ENCODE measurements at regions not wholly inside any gene's neighbourhood (a gene's known extent, or its start where the extent isn't known, plus 50 kb on each side); places are given as distances from the start of the nearest gene placed in this dataset.

DNA sequence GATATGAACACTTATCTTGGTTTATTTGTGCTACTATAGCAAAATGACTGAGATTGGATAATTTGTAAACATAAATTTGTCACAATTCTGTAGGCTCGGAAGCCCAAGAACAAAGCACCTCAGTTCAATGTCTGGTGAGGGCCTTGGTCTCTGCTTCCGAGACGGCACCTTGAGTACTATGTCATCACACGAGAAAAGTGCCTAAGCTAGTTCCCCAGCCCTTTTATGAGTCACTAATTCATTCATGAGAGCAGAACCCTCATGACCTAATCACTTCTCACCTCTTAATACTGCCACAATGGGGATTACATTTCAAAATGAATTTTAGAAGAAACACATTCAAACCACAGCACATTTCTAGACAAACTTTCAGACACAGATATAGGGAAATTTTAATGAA is 52.0 kb upstream of the PRSS1 start:
- Histone ChIP-seq H3F3A (replicated peaks; ENCODE audit: low read depth) (no peaks in the 10 kb centered on the region; the same call in 1 of the 2 replicates), H3K4me3 (peak overlapping the region; percentile 29; the same call in 1 of the 2 replicates), H3K9me2 (ENCODE audit: insufficient read depth) (0 out of 2 replicates have a peak, but pooled peaks cover 8% of the 10 kb centered on the region), H4K20me1 (replicated peaks; ENCODE audit: insufficient read depth) (no peaks in the 10 kb centered on the region), H2AFZ (no peak overlapping the region), H3K4me1 (ENCODE audit: insufficient read depth) (peaks cover 47% of the 10 kb centered on the region), H3K4me2 (peak overlapping the region; percentile 67), H3K36me3 (ENCODE audit: insufficient read depth) (no peaks in the 10 kb centered on the region), H3K79me2 (replicated peaks; ENCODE audit: insufficient read depth) (no peaks in the 10 kb centered on the region), H3K27ac (ENCODE audit: low read depth) (peak overlapping the region; percentile 67), H3K27me3 (ENCODE audit: insufficient read depth) (no peaks in the 10 kb centered on the region)
- peak overlapping the region; percentile 32 for H3K27ac Mint-ChIP-seq
- peak overlapping the region; percentile 39; the same call in 2 of the 3 replicates for H3K4me3 Mint-ChIP-seq
- peaks cover 5% of the 10 kb centered on the region; the same call in 2 of the 3 replicates for H3K9me3 Mint-ChIP-seq
- no peak for DNase-seq (ENCODE audit: low spot score)
- H3K36me3 Mint-ChIP-seq (ENCODE audit: low read depth) = peaks cover 5% of the 10 kb centered on the region; the same call in 1 of the 3 replicates
- TF ChIP-seq, protein P1, sequence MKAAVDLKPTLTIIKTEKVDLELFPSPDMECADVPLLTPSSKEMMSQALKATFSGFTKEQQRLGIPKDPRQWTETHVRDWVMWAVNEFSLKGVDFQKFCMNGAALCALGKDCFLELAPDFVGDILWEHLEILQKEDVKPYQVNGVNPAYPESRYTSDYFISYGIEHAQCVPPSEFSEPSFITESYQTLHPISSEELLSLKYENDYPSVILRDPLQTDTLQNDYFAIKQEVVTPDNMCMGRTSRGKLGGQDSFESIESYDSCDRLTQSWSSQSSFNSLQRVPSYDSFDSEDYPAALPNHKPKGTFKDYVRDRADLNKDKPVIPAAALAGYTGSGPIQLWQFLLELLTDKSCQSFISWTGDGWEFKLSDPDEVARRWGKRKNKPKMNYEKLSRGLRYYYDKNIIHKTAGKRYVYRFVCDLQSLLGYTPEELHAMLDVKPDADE (IDR thresholded peaks at IDR 0.05) = no peak
- TF ChIP-seq, protein P2, sequence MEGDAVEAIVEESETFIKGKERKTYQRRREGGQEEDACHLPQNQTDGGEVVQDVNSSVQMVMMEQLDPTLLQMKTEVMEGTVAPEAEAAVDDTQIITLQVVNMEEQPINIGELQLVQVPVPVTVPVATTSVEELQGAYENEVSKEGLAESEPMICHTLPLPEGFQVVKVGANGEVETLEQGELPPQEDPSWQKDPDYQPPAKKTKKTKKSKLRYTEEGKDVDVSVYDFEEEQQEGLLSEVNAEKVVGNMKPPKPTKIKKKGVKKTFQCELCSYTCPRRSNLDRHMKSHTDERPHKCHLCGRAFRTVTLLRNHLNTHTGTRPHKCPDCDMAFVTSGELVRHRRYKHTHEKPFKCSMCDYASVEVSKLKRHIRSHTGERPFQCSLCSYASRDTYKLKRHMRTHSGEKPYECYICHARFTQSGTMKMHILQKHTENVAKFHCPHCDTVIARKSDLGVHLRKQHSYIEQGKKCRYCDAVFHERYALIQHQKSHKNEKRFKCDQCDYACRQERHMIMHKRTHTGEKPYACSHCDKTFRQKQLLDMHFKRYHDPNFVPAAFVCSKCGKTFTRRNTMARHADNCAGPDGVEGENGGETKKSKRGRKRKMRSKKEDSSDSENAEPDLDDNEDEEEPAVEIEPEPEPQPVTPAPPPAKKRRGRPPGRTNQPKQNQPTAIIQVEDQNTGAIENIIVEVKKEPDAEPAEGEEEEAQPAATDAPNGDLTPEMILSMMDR (conservative IDR thresholded peaks at IDR 0.05; ENCODE audit: low read depth in 2 of 2) = no peak
- TF ChIP-seq JUNB (IDR thresholded peaks at IDR 0.05; ENCODE audit: unreplicated experiment) = no peak
- peak; percentile 24; the same call in 2 of the 3 replicates for ATAC-seq
- peaks cover 61% of the 10 kb centered on the region for H3K4me1 Mint-ChIP-seq
- H3K27me3 Mint-ChIP-seq (ENCODE audit: insufficient read depth, low read depth, poor library complexity) = peaks cover 4% of the 10 kb centered on the region

DNA sequence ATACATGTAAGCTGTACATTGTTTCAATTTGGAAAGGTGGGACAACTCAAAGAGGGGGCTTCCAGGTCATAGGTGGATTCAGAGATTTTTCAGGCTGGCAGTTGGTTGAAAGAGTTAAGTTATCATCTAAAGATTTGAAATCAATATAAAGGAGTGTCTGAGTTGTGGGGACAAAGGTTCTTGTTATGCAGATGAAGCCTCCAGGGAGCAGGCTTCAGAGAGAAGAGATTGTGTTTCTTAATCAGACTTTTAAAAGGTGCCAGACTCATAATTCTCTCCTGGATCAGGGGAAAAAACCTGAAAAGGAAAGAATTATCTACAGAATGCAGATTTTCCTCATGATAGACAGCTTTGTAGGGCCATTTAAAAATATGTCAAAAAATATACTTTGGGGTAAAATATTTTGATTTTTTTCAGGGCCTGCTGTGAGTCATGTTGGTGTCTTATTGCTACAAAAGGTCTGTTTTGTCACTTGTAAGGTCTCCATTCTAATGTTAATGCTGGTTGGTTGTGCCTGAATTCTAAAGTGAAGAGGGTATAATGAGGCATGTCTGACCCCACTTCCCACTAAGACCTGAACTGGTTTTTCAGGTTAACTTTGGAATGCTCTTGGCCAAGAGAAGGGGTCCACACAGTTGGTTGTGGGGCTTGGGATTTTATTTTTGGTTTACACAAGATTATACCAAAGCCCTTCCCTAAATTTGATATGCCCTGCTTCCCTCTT is 52.7 kb upstream of the PRSS1 start:
- no peaks in the 10 kb centered on the region for H3K79me2 ChIP-seq (replicated peaks; ENCODE audit: insufficient read depth)
- H3K36me3 ChIP-seq (ENCODE audit: insufficient read depth) = no peaks in the 10 kb centered on the region
- no peaks in the 10 kb centered on the region; the same call in 1 of the 2 replicates for H3F3A ChIP-seq (replicated peaks; ENCODE audit: low read depth)
- H3K4me3 Mint-ChIP-seq = peak overlapping the region; percentile 39; the same call in 2 of the 3 replicates
- H3K27ac Mint-ChIP-seq = peak overlapping the region; percentile 87
- peaks cover 61% of the 10 kb centered on the region for H3K4me1 Mint-ChIP-seq
- H3K9me2 ChIP-seq (ENCODE audit: insufficient read depth) = 0 out of 2 replicates have a peak, but pooled peaks cover 8% of the 10 kb centered on the region
- peaks cover 5% of the 10 kb centered on the region; the same call in 1 of the 3 replicates for H3K36me3 Mint-ChIP-seq (ENCODE audit: low read depth)
- peak overlapping the region; percentile 67 for H3K27ac ChIP-seq (ENCODE audit: low read depth)
- no peaks in the 10 kb centered on the region for H4K20me1 ChIP-seq (replicated peaks; ENCODE audit: insufficient read depth)
- no peaks in the 10 kb centered on the region for H3K27me3 ChIP-seq (ENCODE audit: insufficient read depth)
- peaks cover 5% of the 10 kb centered on the region; the same call in 2 of the 3 replicates for H3K9me3 Mint-ChIP-seq
- H3K4me2 ChIP-seq = peak overlapping the region; percentile 67
- H3K4me1 ChIP-seq (ENCODE audit: insufficient read depth) = peaks cover 47% of the 10 kb centered on the region
- peaks cover 4% of the 10 kb centered on the region for H3K27me3 Mint-ChIP-seq (ENCODE audit: insufficient read depth, low read depth, poor library complexity)
- ATAC-seq (peak; percentile 89), DNase-seq (ENCODE audit: low spot score) (peak; percentile 62)
- H3K4me3 ChIP-seq = peak overlapping the region; percentile 29; the same call in 1 of the 2 replicates
- no peak overlapping the region for H2AFZ ChIP-seq
- TF ChIP-seq CREB1 (CRISPR knock-in tag; IDR thresholded peaks at IDR 0.05; ENCODE audit: low read depth) (no peak), JUNB (IDR thresholded peaks at IDR 0.05; ENCODE audit: unreplicated experiment) (no peak), STAT1 (IDR thresholded peaks at IDR 0.05; ENCODE audit: unreplicated experiment) (no peak), ZNF114 (CRISPR knock-in tag; IDR thresholded peaks at IDR 0.05) (no peak), POLR2AphosphoS5 (IDR thresholded peaks at IDR 0.05; ENCODE audit: low read depth) (no peak)
- TF ChIP-seq, protein P3, sequence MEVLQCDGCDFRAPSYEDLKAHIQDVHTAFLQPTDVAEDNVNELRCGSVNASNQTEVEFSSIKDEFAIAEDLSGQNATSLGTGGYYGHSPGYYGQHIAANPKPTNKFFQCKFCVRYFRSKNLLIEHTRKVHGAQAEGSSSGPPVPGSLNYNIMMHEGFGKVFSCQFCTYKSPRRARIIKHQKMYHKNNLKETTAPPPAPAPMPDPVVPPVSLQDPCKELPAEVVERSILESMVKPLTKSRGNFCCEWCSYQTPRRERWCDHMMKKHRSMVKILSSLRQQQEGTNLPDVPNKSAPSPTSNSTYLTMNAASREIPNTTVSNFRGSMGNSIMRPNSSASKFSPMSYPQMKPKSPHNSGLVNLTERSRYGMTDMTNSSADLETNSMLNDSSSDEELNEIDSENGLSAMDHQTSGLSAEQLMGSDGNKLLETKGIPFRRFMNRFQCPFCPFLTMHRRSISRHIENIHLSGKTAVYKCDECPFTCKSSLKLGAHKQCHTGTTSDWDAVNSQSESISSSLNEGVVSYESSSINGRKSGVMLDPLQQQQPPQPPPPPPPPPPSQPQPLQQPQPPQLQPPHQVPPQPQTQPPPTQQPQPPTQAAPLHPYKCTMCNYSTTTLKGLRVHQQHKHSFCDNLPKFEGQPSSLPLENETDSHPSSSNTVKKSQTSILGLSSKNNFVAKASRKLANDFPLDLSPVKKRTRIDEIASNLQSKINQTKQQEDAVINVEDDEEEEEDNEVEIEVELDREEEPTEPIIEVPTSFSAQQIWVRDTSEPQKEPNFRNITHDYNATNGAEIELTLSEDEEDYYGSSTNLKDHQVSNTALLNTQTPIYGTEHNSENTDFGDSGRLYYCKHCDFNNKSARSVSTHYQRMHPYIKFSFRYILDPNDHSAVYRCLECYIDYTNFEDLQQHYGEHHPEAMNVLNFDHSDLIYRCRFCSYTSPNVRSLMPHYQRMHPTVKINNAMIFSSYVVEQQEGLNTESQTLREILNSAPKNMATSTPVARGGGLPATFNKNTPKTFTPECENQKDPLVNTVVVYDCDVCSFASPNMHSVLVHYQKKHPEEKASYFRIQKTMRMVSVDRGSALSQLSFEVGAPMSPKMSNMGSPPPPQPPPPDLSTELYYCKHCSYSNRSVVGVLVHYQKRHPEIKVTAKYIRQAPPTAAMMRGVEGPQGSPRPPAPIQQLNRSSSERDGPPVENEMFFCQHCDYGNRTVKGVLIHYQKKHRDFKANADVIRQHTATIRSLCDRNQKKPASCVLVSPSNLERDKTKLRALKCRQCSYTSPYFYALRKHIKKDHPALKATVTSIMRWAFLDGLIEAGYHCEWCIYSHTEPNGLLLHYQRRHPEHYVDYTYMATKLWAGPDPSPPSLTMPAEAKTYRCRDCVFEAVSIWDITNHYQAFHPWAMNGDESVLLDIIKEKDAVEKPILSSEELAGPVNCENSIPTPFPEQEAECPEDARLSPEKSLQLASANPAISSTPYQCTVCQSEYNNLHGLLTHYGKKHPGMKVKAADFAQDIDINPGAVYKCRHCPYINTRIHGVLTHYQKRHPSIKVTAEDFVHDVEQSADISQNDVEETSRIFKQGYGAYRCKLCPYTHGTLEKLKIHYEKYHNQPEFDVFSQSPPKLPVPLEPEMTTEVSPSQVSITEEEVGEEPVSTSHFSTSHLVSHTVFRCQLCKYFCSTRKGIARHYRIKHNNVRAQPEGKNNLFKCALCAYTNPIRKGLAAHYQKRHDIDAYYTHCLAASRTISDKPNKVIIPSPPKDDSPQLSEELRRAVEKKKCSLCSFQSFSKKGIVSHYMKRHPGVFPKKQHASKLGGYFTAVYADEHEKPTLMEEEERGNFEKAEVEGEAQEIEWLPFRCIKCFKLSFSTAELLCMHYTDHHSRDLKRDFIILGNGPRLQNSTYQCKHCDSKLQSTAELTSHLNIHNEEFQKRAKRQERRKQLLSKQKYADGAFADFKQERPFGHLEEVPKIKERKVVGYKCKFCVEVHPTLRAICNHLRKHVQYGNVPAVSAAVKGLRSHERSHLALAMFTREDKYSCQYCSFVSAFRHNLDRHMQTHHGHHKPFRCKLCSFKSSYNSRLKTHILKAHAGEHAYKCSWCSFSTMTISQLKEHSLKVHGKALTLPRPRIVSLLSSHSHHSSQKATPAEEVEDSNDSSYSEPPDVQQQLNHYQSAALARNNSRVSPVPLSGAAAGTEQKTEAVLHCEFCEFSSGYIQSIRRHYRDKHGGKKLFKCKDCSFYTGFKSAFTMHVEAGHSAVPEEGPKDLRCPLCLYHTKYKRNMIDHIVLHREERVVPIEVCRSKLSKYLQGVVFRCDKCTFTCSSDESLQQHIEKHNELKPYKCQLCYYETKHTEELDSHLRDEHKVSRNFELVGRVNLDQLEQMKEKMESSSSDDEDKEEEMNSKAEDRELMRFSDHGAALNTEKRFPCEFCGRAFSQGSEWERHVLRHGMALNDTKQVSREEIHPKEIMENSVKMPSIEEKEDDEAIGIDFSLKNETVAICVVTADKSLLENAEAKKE (CRISPR knock-in tag; IDR thresholded peaks at IDR 0.05) = peak; percentile 66

Measured in GM23338 (cell line).